ENCODE measurements at regions not wholly inside any gene's neighbourhood (a gene's known extent, or its start where the extent isn't known, plus 50 kb on each side); places are given as distances from the start of the nearest gene placed in this dataset.

- 73 to 81% methylated on average over 2 of the region's 2 CpGs for WGBS, 2 donors (ENCODE audit: low coverage in 1 of 2)
Measured at GRCh38 chr15:98142572-98142971, 182.1 kb downstream of the ARRDC4 start.

GRCh38 chr15:98143116-98143515 is 182.6 kb downstream of the ARRDC4 start:
- 58 to 65% methylated on average over 2 to 4 of the region's 4 CpGs for WGBS, 2 donors (ENCODE audit: low coverage in 1 of 2)
- intact Hi-C loops (cut with DNase I; ENCODE audit: low total_unique reads) = no loop called here
- DNase-seq = no peak
- H3K4me1 ChIP-seq = no peaks in the 10 kb centered on the region
- no peaks in the 10 kb centered on the region for H3K27me3 ChIP-seq
- no peak overlapping the region for H3K27ac ChIP-seq
- no peaks in the 10 kb centered on the region for H3K36me3 ChIP-seq
- in situ Hi-C loops (cut with MboI; ENCODE audit: low pct_ligation_motif_present in 1 of 4, low pct_unique_long_range_greater_than_20kb in 1 of 4, low sequenced_read_pairs in 3 of 4) = no loop called here
- TF ChIP-seq CTCF (IDR thresholded peaks at IDR 0.05) = no peak
- no peak for TF ChIP-seq POLR2AphosphoS5 (IDR thresholded peaks at IDR 0.05)
- TF ChIP-seq EP300 (IDR thresholded peaks at IDR 0.05; ENCODE audit: low read depth) = no peak
- TF ChIP-seq POLR2A (IDR thresholded peaks at IDR 0.05) = no peak
- no peak overlapping the region for H3K4me3 ChIP-seq
- no peaks in the 10 kb centered on the region for H3K9me3 ChIP-seq

More at GRCh38 chr15:98142572-98142971, 182.1 kb downstream of the ARRDC4 start:
- no peaks in the 10 kb centered on the region for H3K9me3 ChIP-seq
- H3K27me3 ChIP-seq = no peaks in the 10 kb centered on the region
- intact Hi-C loops (cut with DNase I; ENCODE audit: low total_unique reads) = no loop called here
- no peaks in the 10 kb centered on the region for H3K4me1 ChIP-seq
- no peaks in the 10 kb centered on the region for H3K36me3 ChIP-seq
- no peak overlapping the region for H3K27ac ChIP-seq
- in situ Hi-C loops (cut with MboI; ENCODE audit: low pct_ligation_motif_present in 1 of 4, low pct_unique_long_range_greater_than_20kb in 1 of 4, low sequenced_read_pairs in 3 of 4) = no loop called here
- no peak overlapping the region for H3K4me3 ChIP-seq
- TF ChIP-seq CTCF (IDR thresholded peaks at IDR 0.05) = no peak
- TF ChIP-seq EP300 (IDR thresholded peaks at IDR 0.05; ENCODE audit: low read depth) = no peak
- no peak for TF ChIP-seq POLR2AphosphoS5 (IDR thresholded peaks at IDR 0.05)
- DNase-seq = no peak

- Histone ChIP-seq H3K4me1 (no peaks in the 10 kb centered on the region), H3K27me3 (no peaks in the 10 kb centered on the region), H3K36me3 (no peaks in the 10 kb centered on the region), H3K27ac (no peak overlapping the region), H3K4me3 (no peak overlapping the region), H3K9me3 (no peaks in the 10 kb centered on the region)
- WGBS, 2 donors (ENCODE audit: low coverage in 1 of 2) = 81% methylated on average over 2 of the region's 2 CpGs; no CpG with 5 or more reads in 1 of the 2 donors
- in situ Hi-C loops (cut with MboI; ENCODE audit: low pct_ligation_motif_present in 1 of 4, low pct_unique_long_range_greater_than_20kb in 1 of 4, low sequenced_read_pairs in 3 of 4) = no loop called here
- TF ChIP-seq CTCF (IDR thresholded peaks at IDR 0.05) (no peak), EP300 (IDR thresholded peaks at IDR 0.05; ENCODE audit: low read depth) (no peak), POLR2A (IDR thresholded peaks at IDR 0.05) (no peak)
- intact Hi-C loops (cut with DNase I; ENCODE audit: low total_unique reads) = no loop called here
- no peak for DNase-seq
Measured at GRCh38 chr15:98144388-98144787, 183.9 kb downstream of the ARRDC4 start.

GRCh38 chr15:98146031-98146820 is 185.7 kb downstream of the ARRDC4 start:
- Histone ChIP-seq H3K27me3 (no peaks in the 10 kb centered on the region), H3K9me3 (no peaks in the 10 kb centered on the region), H3K27ac (no peak overlapping the region), H3K36me3 (no peaks in the 10 kb centered on the region), H3K4me3 (no peak overlapping the region), H3K4me1 (no peaks in the 10 kb centered on the region)
- intact Hi-C loops (cut with DNase I; ENCODE audit: low total_unique reads) (no loop called here), in situ Hi-C loops (cut with MboI; ENCODE audit: low pct_ligation_motif_present in 1 of 4, low pct_unique_long_range_greater_than_20kb in 1 of 4, low sequenced_read_pairs in 3 of 4) (no loop called here)
- DNase-seq = no peak
- 72 to 74% methylated on average over 8 to 17 of the region's 17 CpGs for WGBS, 2 donors (ENCODE audit: low coverage in 1 of 2)
- no peak for TF ChIP-seq POLR2A (IDR thresholded peaks at IDR 0.05)

GRCh38 chr15:98147415-98147814 is 186.9 kb downstream of the ARRDC4 start:
- intact Hi-C loops (cut with DNase I; ENCODE audit: low total_unique reads) = no loop called here
- Histone ChIP-seq H3K9me3 (no peaks in the 10 kb centered on the region), H3K27me3 (no peaks in the 10 kb centered on the region), H3K36me3 (no peaks in the 10 kb centered on the region), H3K4me3 (no peak overlapping the region), H3K27ac (no peak overlapping the region), H3K4me1 (no peaks in the 10 kb centered on the region)
- no peak for TF ChIP-seq POLR2AphosphoS5 (IDR thresholded peaks at IDR 0.05)
- no peak for TF ChIP-seq EP300 (IDR thresholded peaks at IDR 0.05; ENCODE audit: low read depth)
- no peak for TF ChIP-seq CTCF (IDR thresholded peaks at IDR 0.05)
- no peak for TF ChIP-seq POLR2A (IDR thresholded peaks at IDR 0.05)
- no peak for DNase-seq
- WGBS, 2 donors (ENCODE audit: low coverage in 1 of 2) = 65% methylated on average over 5 of the region's 5 CpGs; no CpG with 5 or more reads in 1 of the 2 donors
- in situ Hi-C loops (cut with MboI; ENCODE audit: low pct_ligation_motif_present in 1 of 4, low pct_unique_long_range_greater_than_20kb in 1 of 4, low sequenced_read_pairs in 3 of 4) = no loop called here
